Panc1 (cell line): ENCODE measurements at regions not wholly inside any gene's neighbourhood (a gene's known extent, or its start where the extent isn't known, plus 50 kb on each side); places are given as distances from the start of the nearest gene placed in this dataset.

Source experiments
- ATAC-seq: fragments of 200-7000 bp; cut with Tn5 transposase; 2 replicates; pipeline ENCODE4 v1.9.1; 2020; ENCODE audit warnings: mild to moderate bottlenecking, moderate library complexity
- BruUV-seq: library from RNA; stranded (reverse); fragments of 400-500 nt; replicated peaks from 2 replicates; lab custom pipeline; 2021; lab: Mats Ljungman, UMichigan
- CTCF ChIA-PET: fragments of 300-600 bp; sonication (Branson Sonifier 250); formaldehyde crosslinking; loops from one replicate; lab custom pipeline; 2022; ENCODE audit warnings: antibody characterized with exemption; lab: Charles Lee
- POLR2A ChIA-PET: fragments of 300-600 bp; sonication (Branson Sonifier 250); formaldehyde crosslinking; loops from one replicate; lab custom pipeline; 2022; ENCODE audit warnings: antibody characterized with exemption; lab: Charles Lee
- DNase-seq: peaks from one replicate; pipeline ENCODE4 v3.0.0-alpha.2; 2010; ENCODE audit warnings: low read depth, low spot score
- H3K27ac ChIP-seq: 2 replicates; pipeline ENCODE4 v1.5.1; 2011; ENCODE audit warnings: mild to moderate bottlenecking, low read length, inconsistent platforms
- H3K27me3 ChIP-seq: fragments of 200-500 bp; sonication (Bioruptor generic); 2 replicates; pipeline ENCODE4 v1.6.0; 2014; ENCODE audit warnings: low read length, inconsistent platforms; ENCODE audit not compliant: control insufficient read depth, insufficient read depth
- H3K36me3 ChIP-seq: fragments of 200-500 bp; sonication (Bioruptor generic); 2 replicates; pipeline ENCODE4 v1.5.1; 2014; ENCODE audit warnings: inconsistent platforms, mild to moderate bottlenecking, low read length, moderate library complexity; ENCODE audit not compliant: control insufficient read depth, insufficient read depth
- H3K4me1 ChIP-seq: 2 replicates; pipeline ENCODE4 v1.5.1; 2011; ENCODE audit warnings: inconsistent platforms, mild to moderate bottlenecking, low read length, moderate library complexity; ENCODE audit not compliant: control insufficient read depth, insufficient read depth
- H3K4me3 ChIP-seq, 2 experiments: 2 replicates each; pipeline ENCODE4 v1.5.1; 2011 to 2012; ENCODE audit warnings: low read depth in 2 of 2, low read length in 2 of 2, mild to moderate bottlenecking in 2 of 2, inconsistent platforms in 1 of 2, moderate library complexity in 1 of 2
- H3K9me3 ChIP-seq: fragments of 200-500 bp; sonication (Bioruptor generic); 2 replicates; pipeline ENCODE4 v1.5.1; 2014; ENCODE audit warnings: low read depth, mild to moderate bottlenecking, inconsistent platforms, low read length, moderate library complexity; ENCODE audit not compliant: control insufficient read depth, insufficient read depth
- POLR2AphosphoS5 ChIP-seq: IDR thresholded peaks from 2 replicates; pipeline ENCODE4 v1.6.1; 2012; ENCODE audit warnings: mild to moderate bottlenecking, low read depth, low read length, moderate library complexity
- SIN3A ChIP-seq: IDR thresholded peaks from 2 replicates; pipeline ENCODE4 v1.6.1; 2012; ENCODE audit warnings: low read depth, mild to moderate bottlenecking, low read length, moderate library complexity, borderline replicate concordance; ENCODE audit not compliant: insufficient read depth
- TCF7L2 ChIP-seq: IDR thresholded peaks from 2 replicates; pipeline ENCODE4 v1.6.1; 2011; ENCODE audit warnings: mild to moderate bottlenecking, low read depth, low read length, inconsistent platforms
- in situ Hi-C: cut with HindIII; loops from 2 replicates; pipeline ENCODE4 v1.10.0; 2016; ENCODE audit warnings: low sequenced_read_pairs, low pct_unique_long_range_greater_than_20kb
- intact Hi-C: fragments of 100-400 bp; cut with micrococcal nuclease; formaldehyde crosslinking; loops from one replicate; pipeline ENCODE4 v1.10.0; 2022; ENCODE audit not compliant: unreplicated experiment
- TF ChIP-seq, protein P1 (sequence below): fragments of 450-650 bp; IDR thresholded peaks from 2 replicates; pipeline ENCODE4 v1.5.1; 2017; ENCODE audit warnings: mild to moderate bottlenecking
- TF ChIP-seq, protein P2 (sequence below), 2 experiments: IDR thresholded peaks; 2 replicates each; pipeline ENCODE4 v1.6.1; 2011 to 2012; ENCODE audit warnings: low read depth in 2 of 2, control low read depth in 1 of 2, low read length in 1 of 2, mild to moderate bottlenecking in 1 of 2, moderate library complexity in 1 of 2; ENCODE audit not compliant: insufficient read depth in 1 of 2

- no peak overlapping the region for H3K27ac ChIP-seq
- TF ChIP-seq, protein P1, sequence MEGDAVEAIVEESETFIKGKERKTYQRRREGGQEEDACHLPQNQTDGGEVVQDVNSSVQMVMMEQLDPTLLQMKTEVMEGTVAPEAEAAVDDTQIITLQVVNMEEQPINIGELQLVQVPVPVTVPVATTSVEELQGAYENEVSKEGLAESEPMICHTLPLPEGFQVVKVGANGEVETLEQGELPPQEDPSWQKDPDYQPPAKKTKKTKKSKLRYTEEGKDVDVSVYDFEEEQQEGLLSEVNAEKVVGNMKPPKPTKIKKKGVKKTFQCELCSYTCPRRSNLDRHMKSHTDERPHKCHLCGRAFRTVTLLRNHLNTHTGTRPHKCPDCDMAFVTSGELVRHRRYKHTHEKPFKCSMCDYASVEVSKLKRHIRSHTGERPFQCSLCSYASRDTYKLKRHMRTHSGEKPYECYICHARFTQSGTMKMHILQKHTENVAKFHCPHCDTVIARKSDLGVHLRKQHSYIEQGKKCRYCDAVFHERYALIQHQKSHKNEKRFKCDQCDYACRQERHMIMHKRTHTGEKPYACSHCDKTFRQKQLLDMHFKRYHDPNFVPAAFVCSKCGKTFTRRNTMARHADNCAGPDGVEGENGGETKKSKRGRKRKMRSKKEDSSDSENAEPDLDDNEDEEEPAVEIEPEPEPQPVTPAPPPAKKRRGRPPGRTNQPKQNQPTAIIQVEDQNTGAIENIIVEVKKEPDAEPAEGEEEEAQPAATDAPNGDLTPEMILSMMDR: no peak
- TF ChIP-seq TCF7L2 (no peak), SIN3A (no peak), POLR2AphosphoS5 (no peak)
- TF ChIP-seq, protein P2, sequence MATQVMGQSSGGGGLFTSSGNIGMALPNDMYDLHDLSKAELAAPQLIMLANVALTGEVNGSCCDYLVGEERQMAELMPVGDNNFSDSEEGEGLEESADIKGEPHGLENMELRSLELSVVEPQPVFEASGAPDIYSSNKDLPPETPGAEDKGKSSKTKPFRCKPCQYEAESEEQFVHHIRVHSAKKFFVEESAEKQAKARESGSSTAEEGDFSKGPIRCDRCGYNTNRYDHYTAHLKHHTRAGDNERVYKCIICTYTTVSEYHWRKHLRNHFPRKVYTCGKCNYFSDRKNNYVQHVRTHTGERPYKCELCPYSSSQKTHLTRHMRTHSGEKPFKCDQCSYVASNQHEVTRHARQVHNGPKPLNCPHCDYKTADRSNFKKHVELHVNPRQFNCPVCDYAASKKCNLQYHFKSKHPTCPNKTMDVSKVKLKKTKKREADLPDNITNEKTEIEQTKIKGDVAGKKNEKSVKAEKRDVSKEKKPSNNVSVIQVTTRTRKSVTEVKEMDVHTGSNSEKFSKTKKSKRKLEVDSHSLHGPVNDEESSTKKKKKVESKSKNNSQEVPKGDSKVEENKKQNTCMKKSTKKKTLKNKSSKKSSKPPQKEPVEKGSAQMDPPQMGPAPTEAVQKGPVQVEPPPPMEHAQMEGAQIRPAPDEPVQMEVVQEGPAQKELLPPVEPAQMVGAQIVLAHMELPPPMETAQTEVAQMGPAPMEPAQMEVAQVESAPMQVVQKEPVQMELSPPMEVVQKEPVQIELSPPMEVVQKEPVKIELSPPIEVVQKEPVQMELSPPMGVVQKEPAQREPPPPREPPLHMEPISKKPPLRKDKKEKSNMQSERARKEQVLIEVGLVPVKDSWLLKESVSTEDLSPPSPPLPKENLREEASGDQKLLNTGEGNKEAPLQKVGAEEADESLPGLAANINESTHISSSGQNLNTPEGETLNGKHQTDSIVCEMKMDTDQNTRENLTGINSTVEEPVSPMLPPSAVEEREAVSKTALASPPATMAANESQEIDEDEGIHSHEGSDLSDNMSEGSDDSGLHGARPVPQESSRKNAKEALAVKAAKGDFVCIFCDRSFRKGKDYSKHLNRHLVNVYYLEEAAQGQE (IDR thresholded peaks at IDR 0.05; ENCODE audit: insufficient read depth in 1 of 2, low read depth in 2 of 2, low read length in 1 of 2): no peak
- no TSS peak for BruUV-seq
- DNase-seq (no peak), ATAC-seq (no peak)
- H3K27me3 ChIP-seq: no peaks in the 10 kb centered on the region
- POLR2A ChIA-PET: no interaction called here
- no peaks in the 10 kb centered on the region; the same call in 1 of the 2 replicates for H3K4me1 ChIP-seq
- intact Hi-C loops (loop anchor here (10.0 kb wide), 1 partner anchor 173 kb away; no protein-coding TSS in a partner anchor), in situ Hi-C loops (no loop called here)
- no peaks in the 10 kb centered on the region for H3K36me3 ChIP-seq
- H3K9me3 ChIP-seq: no peaks in the 10 kb centered on the region
- H3K4me3 ChIP-seq: no peak overlapping the region
- CTCF ChIA-PET: no interaction called here
These were observed 59.9 kb upstream of the DOCK9 start for GRCh38 chr13:99037756-99038155.

DNA sequence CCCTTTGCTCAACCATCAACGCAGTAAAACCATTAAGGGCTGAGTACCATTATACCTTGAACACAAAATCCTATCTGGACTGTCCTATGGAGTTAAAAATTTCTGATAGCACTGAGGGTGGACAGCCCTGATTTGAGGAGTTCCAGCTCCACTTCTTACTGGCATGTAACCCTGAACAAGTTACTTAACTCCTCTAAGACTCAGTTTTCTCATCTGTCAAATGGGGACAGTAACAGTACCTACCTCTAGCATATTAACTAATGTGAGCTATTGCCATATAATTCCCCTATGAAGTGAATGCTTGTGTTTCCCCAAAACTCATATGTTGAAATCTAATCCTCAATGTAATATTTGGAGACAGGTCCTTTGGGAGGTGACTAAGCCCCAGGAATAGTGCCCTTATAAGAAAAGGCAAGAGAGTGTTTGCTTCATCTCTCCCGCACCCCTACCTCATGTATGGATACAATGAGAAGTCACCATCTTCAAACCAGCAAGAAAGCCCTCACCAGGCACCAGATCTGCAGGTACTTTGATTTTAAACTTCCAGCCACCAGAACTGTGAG is 61.9 kb upstream of the DOCK9 start:
- CTCF ChIA-PET: no interaction called here
- ATAC-seq (no peak), DNase-seq (no peak)
- H3K36me3 ChIP-seq: no peaks in the 10 kb centered on the region
- BruUV-seq: no TSS peak
- H3K4me3 ChIP-seq: no peak overlapping the region
- TF ChIP-seq, protein P2 (IDR thresholded peaks at IDR 0.05; ENCODE audit: insufficient read depth in 1 of 2, low read depth in 2 of 2, low read length in 1 of 2): no peak
- TF ChIP-seq, protein P1: no peak
- TF ChIP-seq POLR2AphosphoS5 (no peak), TCF7L2 (no peak), SIN3A (no peak)
- no peaks in the 10 kb centered on the region for H3K4me1 ChIP-seq
- POLR2A ChIA-PET: no interaction called here
- in situ Hi-C loops (no loop called here), intact Hi-C loops (loop anchor here (10.0 kb wide), 1 partner anchor 175 kb away; no protein-coding TSS in a partner anchor)
- no peaks in the 10 kb centered on the region for H3K27me3 ChIP-seq
- no peaks in the 10 kb centered on the region for H3K9me3 ChIP-seq
- H3K27ac ChIP-seq: no peak overlapping the region
